ENCODE measurements at regions not wholly inside any gene's neighbourhood (a gene's known extent, or its start where the extent isn't known, plus 50 kb on each side); places are given as distances from the start of the nearest gene placed in this dataset.

GRCh38 chr15:60057554-60057953 is 53.4 kb downstream of the FOXB1 start:
- no peak for DNase-seq (ENCODE audit: low read depth, low spot score)

GRCh38 chr15:60059186-60059585 is 55.1 kb downstream of the FOXB1 start:
- DNase-seq (ENCODE audit: low read depth, low spot score) = no peak

GRCh38 chr15:60061758-60062157 is 57.6 kb downstream of the FOXB1 start:
- DNase-seq (ENCODE audit: low read depth, low spot score) = no peak

GRCh38 chr15:60062826-60063225 is 58.7 kb downstream of the FOXB1 start:
- no peak for DNase-seq (ENCODE audit: low read depth, low spot score)

GRCh38 chr15:60065951-60066350 is 61.8 kb downstream of the FOXB1 start:
- no peak for DNase-seq (ENCODE audit: low read depth, low spot score)

- DNase-seq (ENCODE audit: low read depth, low spot score) = no peak
Observed at GRCh38 chr15:60070838-60071493, 66.9 kb downstream of the FOXB1 start.

GRCh38 chr15:60072826-60073465 is 68.8 kb downstream of the FOXB1 start:
- DNase-seq (ENCODE audit: low read depth, low spot score) = no peak

GRCh38 chr15:60073466-60073840 is 69.3 kb downstream of the FOXB1 start:
- DNase-seq (ENCODE audit: low read depth, low spot score) = no peak

- DNase-seq (ENCODE audit: low read depth, low spot score) = no peak
Observed at GRCh38 chr15:60074181-60074885, 70.2 kb downstream of the FOXB1 start.

GRCh38 chr15:60076045-60076444 is 71.9 kb downstream of the FOXB1 start:
- no peak for DNase-seq (ENCODE audit: low read depth, low spot score)

GRCh38 chr15:60076582-60077276 is 72.6 kb downstream of the FOXB1 start:
- DNase-seq (ENCODE audit: low read depth, low spot score) = no peak

- no peak for DNase-seq (ENCODE audit: low read depth, low spot score)
Observed at GRCh38 chr15:60077581-60078359, 73.7 kb downstream of the FOXB1 start.

- no peak for DNase-seq (ENCODE audit: low read depth, low spot score)
Observed at GRCh38 chr15:60079210-60079609, 75.1 kb downstream of the FOXB1 start.

GRCh38 chr15:60081976-60082375 is 77.9 kb downstream of the FOXB1 start:
- no peak for DNase-seq (ENCODE audit: low read depth, low spot score)

- no peak for DNase-seq (ENCODE audit: low read depth, low spot score)
Observed at GRCh38 chr15:60083318-60083717, 79.2 kb downstream of the FOXB1 start.

GRCh38 chr15:60086681-60087429 is 82.7 kb downstream of the FOXB1 start:
- DNase-seq (ENCODE audit: low read depth, low spot score) = no peak

GRCh38 chr15:60087561-60087960 is 83.5 kb downstream of the FOXB1 start:
- no peak for DNase-seq (ENCODE audit: low read depth, low spot score)

- no peak for DNase-seq (ENCODE audit: low read depth, low spot score)
Observed at GRCh38 chr15:60090747-60091146, 86.6 kb downstream of the FOXB1 start.

GRCh38 chr15:60091157-60091556 is 87.0 kb downstream of the FOXB1 start:
- DNase-seq (ENCODE audit: low read depth, low spot score) = no peak

- no peak for DNase-seq (ENCODE audit: low read depth, low spot score)
Observed at GRCh38 chr15:60091911-60092310, 87.8 kb downstream of the FOXB1 start.
